GM12878 (cell line): ENCODE measurements at regions not wholly inside any gene's neighbourhood (a gene's known extent, or its start where the extent isn't known, plus 50 kb on each side); places are given as distances from the start of the nearest gene placed in this dataset.

Experiments
- ATAC-seq: fragments of 200-7000 bp; cut with Tn5 transposase; 3 replicates; pipeline ENCODE4 v1.9.1; 2020; ENCODE audit warnings: mild to moderate bottlenecking, moderate library complexity
- BruUV-seq: library from RNA; stranded (reverse); fragments of 400-500 nt; replicated peaks from 2 replicates; lab custom pipeline; 2021; lab: Mats Ljungman, UMichigan
- CTCF ChIA-PET: fragments of 300-600 bp; sonication (Branson Sonifier 250); formaldehyde crosslinking; extraction: SDS; loops from one replicate; lab custom pipeline; 2021; ENCODE audit warnings: inconsistent platforms; lab: Yijun Ruan, JAX
- POLR2A ChIA-PET: fragments of 350-600 bp; formaldehyde crosslinking; extraction: SDS; loops from one replicate; lab custom pipeline; 2021; ENCODE audit warnings: inconsistent platforms; lab: Charles Lee
- RAD21 ChIA-PET: fragments of 300-600 bp; sonication (Branson Sonifier 250); formaldehyde crosslinking; loops from one replicate; lab custom pipeline; 2023; ENCODE audit warnings: antibody characterized with exemption; ENCODE audit not compliant: unreplicated experiment; lab: Charles Lee
- SMC1A ChIA-PET: fragments of 300-600 bp; sonication (Branson Sonifier 250); formaldehyde crosslinking; loops from one replicate; lab custom pipeline; 2023; ENCODE audit not compliant: unreplicated experiment, uncharacterized antibody; lab: Charles Lee
- DNase-seq: peaks from one replicate; pipeline ENCODE4 v3.0.0-alpha.2; 2011; ENCODE audit warnings: low read depth, low spot score
- FAIRE-seq: peaks from 3 replicates; lab custom pipeline; 2011; peaks lifted over from hg19 to GRCh38; lab: Jason Lieb, UNC
- H2AFZ ChIP-seq: 2 replicates; pipeline ENCODE4 v1.6.0; 2011; ENCODE audit warnings: low read depth, low read length, control low read depth; ENCODE audit not compliant: control insufficient read depth
- H3K27ac ChIP-seq: 2 replicates; pipeline ENCODE4 v1.5.1; 2011; ENCODE audit warnings: control low read depth; ENCODE audit not compliant: control insufficient read depth, insufficient read depth
- H3K27me3 ChIP-seq, 2 experiments: replicated peaks in 1 of 2; 2 replicates each; pipeline versions ENCODE4 v1.6.0 to v1.6.1; 2011; ENCODE audit warnings: low read length in 1 of 2; ENCODE audit not compliant: control insufficient read depth in 2 of 2, insufficient read depth in 2 of 2
- H3K36me3 ChIP-seq, 2 experiments: 2 replicates each; pipeline ENCODE4 v1.5.1; 2011; ENCODE audit warnings: low read length in 1 of 2; ENCODE audit not compliant: control insufficient read depth in 2 of 2, insufficient read depth in 2 of 2
- H3K4me1 ChIP-seq: 2 replicates; pipeline ENCODE4 v1.6.1; 2011; ENCODE audit warnings: mild to moderate bottlenecking, low read length, moderate library complexity, mixed read lengths; ENCODE audit not compliant: control insufficient read depth, insufficient read depth
- H3K4me2 ChIP-seq: 2 replicates; pipeline ENCODE4 v1.6.0; 2011; ENCODE audit warnings: control low read depth; ENCODE audit not compliant: control insufficient read depth, insufficient read depth
- H3K4me3 ChIP-seq: fragments of 200-600 bp; sonication (generic); 2 replicates; pipeline ENCODE4 v1.5.1; 2016
- H3K79me2 ChIP-seq: 2 replicates; pipeline ENCODE4 v1.6.0; 2011; ENCODE audit warnings: low read length; ENCODE audit not compliant: control insufficient read depth, insufficient read depth
- H3K9ac ChIP-seq: 2 replicates; pipeline ENCODE4 v1.8.0; 2011; ENCODE audit warnings: low read length, control low read depth, mixed read lengths; ENCODE audit not compliant: control insufficient read depth, insufficient read depth
- H3K9me3 ChIP-seq: replicated peaks from 3 replicates; pipeline ENCODE4 v1.5.1; 2011; ENCODE audit warnings: mild to moderate bottlenecking, low read length; ENCODE audit not compliant: control insufficient read depth, insufficient read depth
- H4K20me1 ChIP-seq: 2 replicates; pipeline ENCODE4 v1.6.0; 2011; ENCODE audit not compliant: control insufficient read depth, insufficient read depth
- NFYA ChIP-seq: IDR thresholded peaks from 2 replicates; pipeline ENCODE4 v1.6.1; 2011; ENCODE audit warnings: low read depth, mild to moderate bottlenecking, low read length, improper control_type of control experiment, borderline replicate concordance
- RAD21 ChIP-seq: IDR thresholded peaks from 2 replicates; pipeline ENCODE4 v1.6.1; 2011; ENCODE audit warnings: mild to moderate bottlenecking, low read depth, low read length, moderate library complexity; ENCODE audit not compliant: insufficient read depth
- SIX5 ChIP-seq: IDR thresholded peaks from 2 replicates; pipeline ENCODE4 v1.6.1; 2011; ENCODE audit warnings: mild to moderate bottlenecking, low read depth, low read length, moderate library complexity; ENCODE audit not compliant: severe bottlenecking
- SMARCA5 ChIP-seq: fragments of 450-650 bp; IDR thresholded peaks from 2 replicates; pipeline ENCODE4 v1.6.1; 2017; ENCODE audit warnings: mild to moderate bottlenecking
- SMC3 ChIP-seq: IDR thresholded peaks from 2 replicates; pipeline ENCODE4 v1.6.1; 2011; ENCODE audit warnings: low read length, improper control_type of control experiment, borderline replicate concordance
- SUZ12 ChIP-seq: fragments of 200-600 bp; sonication (generic); IDR thresholded peaks from one replicate; pipeline ENCODE4 v1.6.1; 2018; ENCODE audit warnings: antibody characterized with exemption, mild to moderate bottlenecking; ENCODE audit not compliant: unreplicated experiment
- YY1 ChIP-seq: IDR thresholded peaks from 2 replicates; pipeline ENCODE4 v1.6.1; 2011; ENCODE audit warnings: low read depth, mild to moderate bottlenecking, low read length
- ZNF24 ChIP-seq: fragments of 450-650 bp; IDR thresholded peaks from 2 replicates; pipeline ENCODE4 v1.6.1; 2017; ENCODE audit warnings: antibody characterized with exemption, mild to moderate bottlenecking
- WGBS: methylation state at CpG from one replicate; pipeline ENCODE4 v1.1.6; 2016; ENCODE audit warnings: low lambda C conversion rate; ENCODE audit not compliant: insufficient replicate concordance, insufficient coverage; ENCODE audit errors: missing lambda C conversion rate; 5-methylcytosine and 5-hydroxymethylcytosine counted together
- in situ Hi-C: fragments of 300-500 bp; cut with MboI; formaldehyde crosslinking; loops from 9 replicates; pipeline ENCODE4 v1.14.3; 2018; ENCODE audit warnings: mixed read lengths
- intact Hi-C: fragments of 100-400 bp; cut with micrococcal nuclease; formaldehyde crosslinking; loops from one replicate; pipeline ENCODE4 v1.14.2; 2022; ENCODE audit not compliant: unreplicated experiment
- TF ChIP-seq, protein P1 (sequence below): IDR thresholded peaks from 2 replicates; pipeline ENCODE4 v1.6.1; 2012; ENCODE audit warnings: low read depth, low read length, improper control_type of control experiment
- TF ChIP-seq, protein P2 (sequence below): fragments of 450-650 bp; IDR thresholded peaks from 2 replicates; pipeline ENCODE4 v1.6.1; 2017; ENCODE audit warnings: mild to moderate bottlenecking, low read depth, inconsistent platforms; ENCODE audit not compliant: poor library complexity, severe bottlenecking
- TF ChIP-seq, protein P3 (sequence below): fragments of 450-650 bp; IDR thresholded peaks from 2 replicates; pipeline ENCODE4 v1.6.1; 2016; ENCODE audit warnings: mild to moderate bottlenecking, moderate library complexity, borderline replicate concordance
- TF ChIP-seq, protein P4 (sequence below): fragments of 450-650 bp; IDR thresholded peaks from 2 replicates; pipeline ENCODE4 v1.6.1; 2017; ENCODE audit warnings: borderline replicate concordance

DNA sequence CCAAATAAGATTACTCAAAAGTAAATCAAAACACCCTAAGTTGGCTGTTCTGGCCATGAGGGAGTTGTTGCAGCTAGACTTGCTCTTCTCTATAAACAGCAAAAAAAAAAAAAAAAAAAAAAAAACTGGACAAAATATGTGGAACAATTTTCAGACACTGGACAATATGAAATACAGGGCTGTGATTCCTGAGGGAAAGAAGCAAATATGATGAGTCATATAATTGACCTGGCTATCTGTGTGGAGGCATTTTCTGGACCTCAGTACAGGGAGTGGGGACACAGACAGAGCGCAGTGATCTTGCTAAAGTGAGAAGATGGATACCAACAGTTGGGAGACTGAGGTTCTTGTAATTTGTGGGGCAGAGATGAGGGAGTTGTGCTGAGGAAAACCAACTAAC, 192.0 kb upstream of the HAND2 start:
- ChIA-PET POLR2A (no interaction called here), SMC1A (no interaction called here), RAD21 (no interaction called here), CTCF (no interaction called here)
- Histone ChIP-seq H3K4me3 (no peak overlapping the region), H3K9me3 (no peaks in the 10 kb centered on the region), H4K20me1 (no peaks in the 10 kb centered on the region), H3K27ac (no peak overlapping the region), H3K9ac (no peak overlapping the region), H3K36me3 (no peaks in the 10 kb centered on the region), H3K27me3 (no peaks in the 10 kb centered on the region), H3K4me1 (no peaks in the 10 kb centered on the region), H2AFZ (no peak overlapping the region), H3K79me2 (no peaks in the 10 kb centered on the region), H3K4me2 (no peak overlapping the region)
- no peak for ATAC-seq
- DNase-seq = no peak
- TF ChIP-seq, protein P1, sequence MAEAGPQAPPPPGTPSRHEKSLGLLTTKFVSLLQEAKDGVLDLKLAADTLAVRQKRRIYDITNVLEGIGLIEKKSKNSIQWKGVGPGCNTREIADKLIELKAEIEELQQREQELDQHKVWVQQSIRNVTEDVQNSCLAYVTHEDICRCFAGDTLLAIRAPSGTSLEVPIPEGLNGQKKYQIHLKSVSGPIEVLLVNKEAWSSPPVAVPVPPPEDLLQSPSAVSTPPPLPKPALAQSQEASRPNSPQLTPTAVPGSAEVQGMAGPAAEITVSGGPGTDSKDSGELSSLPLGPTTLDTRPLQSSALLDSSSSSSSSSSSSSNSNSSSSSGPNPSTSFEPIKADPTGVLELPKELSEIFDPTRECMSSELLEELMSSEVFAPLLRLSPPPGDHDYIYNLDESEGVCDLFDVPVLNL = no peak
- TF ChIP-seq SUZ12 (no peak), SIX5 (no peak), RAD21 (no peak), SMC3 (no peak), ZNF24 (no peak), NFYA (no peak), YY1 (no peak), SMARCA5 (no peak)
- TF ChIP-seq, protein P2, sequence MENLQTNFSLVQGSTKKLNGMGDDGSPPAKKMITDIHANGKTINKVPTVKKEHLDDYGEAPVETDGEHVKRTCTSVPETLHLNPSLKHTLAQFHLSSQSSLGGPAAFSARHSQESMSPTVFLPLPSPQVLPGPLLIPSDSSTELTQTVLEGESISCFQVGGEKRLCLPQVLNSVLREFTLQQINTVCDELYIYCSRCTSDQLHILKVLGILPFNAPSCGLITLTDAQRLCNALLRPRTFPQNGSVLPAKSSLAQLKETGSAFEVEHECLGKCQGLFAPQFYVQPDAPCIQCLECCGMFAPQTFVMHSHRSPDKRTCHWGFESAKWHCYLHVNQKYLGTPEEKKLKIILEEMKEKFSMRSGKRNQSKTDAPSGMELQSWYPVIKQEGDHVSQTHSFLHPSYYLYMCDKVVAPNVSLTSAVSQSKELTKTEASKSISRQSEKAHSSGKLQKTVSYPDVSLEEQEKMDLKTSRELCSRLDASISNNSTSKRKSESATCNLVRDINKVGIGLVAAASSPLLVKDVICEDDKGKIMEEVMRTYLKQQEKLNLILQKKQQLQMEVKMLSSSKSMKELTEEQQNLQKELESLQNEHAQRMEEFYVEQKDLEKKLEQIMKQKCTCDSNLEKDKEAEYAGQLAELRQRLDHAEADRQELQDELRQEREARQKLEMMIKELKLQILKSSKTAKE = no peak
- TF ChIP-seq, protein P3, sequence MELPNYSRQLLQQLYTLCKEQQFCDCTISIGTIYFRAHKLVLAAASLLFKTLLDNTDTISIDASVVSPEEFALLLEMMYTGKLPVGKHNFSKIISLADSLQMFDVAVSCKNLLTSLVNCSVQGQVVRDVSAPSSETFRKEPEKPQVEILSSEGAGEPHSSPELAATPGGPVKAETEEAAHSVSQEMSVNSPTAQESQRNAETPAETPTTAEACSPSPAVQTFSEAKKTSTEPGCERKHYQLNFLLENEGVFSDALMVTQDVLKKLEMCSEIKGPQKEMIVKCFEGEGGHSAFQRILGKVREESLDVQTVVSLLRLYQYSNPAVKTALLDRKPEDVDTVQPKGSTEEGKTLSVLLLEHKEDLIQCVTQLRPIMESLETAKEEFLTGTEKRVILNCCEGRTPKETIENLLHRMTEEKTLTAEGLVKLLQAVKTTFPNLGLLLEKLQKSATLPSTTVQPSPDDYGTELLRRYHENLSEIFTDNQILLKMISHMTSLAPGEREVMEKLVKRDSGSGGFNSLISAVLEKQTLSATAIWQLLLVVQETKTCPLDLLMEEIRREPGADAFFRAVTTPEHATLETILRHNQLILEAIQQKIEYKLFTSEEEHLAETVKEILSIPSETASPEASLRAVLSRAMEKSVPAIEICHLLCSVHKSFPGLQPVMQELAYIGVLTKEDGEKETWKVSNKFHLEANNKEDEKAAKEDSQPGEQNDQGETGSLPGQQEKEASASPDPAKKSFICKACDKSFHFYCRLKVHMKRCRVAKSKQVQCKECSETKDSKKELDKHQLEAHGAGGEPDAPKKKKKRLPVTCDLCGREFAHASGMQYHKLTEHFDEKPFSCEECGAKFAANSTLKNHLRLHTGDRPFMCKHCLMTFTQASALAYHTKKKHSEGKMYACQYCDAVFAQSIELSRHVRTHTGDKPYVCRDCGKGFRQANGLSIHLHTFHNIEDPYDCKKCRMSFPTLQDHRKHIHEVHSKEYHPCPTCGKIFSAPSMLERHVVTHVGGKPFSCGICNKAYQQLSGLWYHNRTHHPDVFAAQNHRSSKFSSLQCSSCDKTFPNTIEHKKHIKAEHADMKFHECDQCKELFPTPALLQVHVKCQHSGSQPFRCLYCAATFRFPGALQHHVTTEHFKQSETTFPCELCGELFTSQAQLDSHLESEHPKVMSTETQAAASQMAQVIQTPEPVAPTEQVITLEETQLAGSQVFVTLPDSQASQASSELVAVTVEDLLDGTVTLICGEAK = no peak
- TF ChIP-seq, protein P4, sequence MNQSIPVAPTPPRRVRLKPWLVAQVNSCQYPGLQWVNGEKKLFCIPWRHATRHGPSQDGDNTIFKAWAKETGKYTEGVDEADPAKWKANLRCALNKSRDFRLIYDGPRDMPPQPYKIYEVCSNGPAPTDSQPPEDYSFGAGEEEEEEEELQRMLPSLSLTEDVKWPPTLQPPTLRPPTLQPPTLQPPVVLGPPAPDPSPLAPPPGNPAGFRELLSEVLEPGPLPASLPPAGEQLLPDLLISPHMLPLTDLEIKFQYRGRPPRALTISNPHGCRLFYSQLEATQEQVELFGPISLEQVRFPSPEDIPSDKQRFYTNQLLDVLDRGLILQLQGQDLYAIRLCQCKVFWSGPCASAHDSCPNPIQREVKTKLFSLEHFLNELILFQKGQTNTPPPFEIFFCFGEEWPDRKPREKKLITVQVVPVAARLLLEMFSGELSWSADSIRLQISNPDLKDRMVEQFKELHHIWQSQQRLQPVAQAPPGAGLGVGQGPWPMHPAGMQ = no peak
- intact Hi-C loops (no loop called here), in situ Hi-C loops (no loop called here)
- no peak for FAIRE-seq
- BruUV-seq = no TSS peak
- WGBS = 0% methylated on average over 1 of the region's 1 CpG
